NCI-H1930 (cell line): ENCODE measurements at regions not wholly inside any gene's neighbourhood (a gene's known extent, or its start where the extent isn't known, plus 50 kb on each side); places are given as distances from the start of the nearest gene placed in this dataset.

ENCODE experiments used
- DNase-seq, 2 experiments: peaks; one replicate each; lab custom pipeline; 2025; lab: John Stamatoyannopoulos, UW

- DNase-seq: no peak
Measured at GRCh38 chr3:22475665-22476240, 724.7 kb upstream of the ZNF385D start.

GRCh38 chr3:22476976-22477375 lies 726.0 kb upstream of the ZNF385D start:
- no peak for DNase-seq

GRCh38 chr3:22485954-22486353 lies 717.2 kb upstream of the UBE2E2 start:
- DNase-seq: no peak

GRCh38 chr3:22490747-22491146 lies 712.4 kb upstream of the UBE2E2 start:
- DNase-seq: no peak

GRCh38 chr3:22491344-22491743 lies 711.8 kb upstream of the UBE2E2 start:
- no peak for DNase-seq

- no peak for DNase-seq
Measured at GRCh38 chr3:22492342-22492741, 710.8 kb upstream of the UBE2E2 start.

GRCh38 chr3:22495241-22495640 lies 707.9 kb upstream of the UBE2E2 start:
- no peak for DNase-seq

- DNase-seq: no peak
Measured at GRCh38 chr3:22495791-22496190, 707.3 kb upstream of the UBE2E2 start.

- DNase-seq: no peak
Measured at GRCh38 chr3:22496641-22497040, 706.5 kb upstream of the UBE2E2 start.

- DNase-seq: no peak
Measured at GRCh38 chr3:22506871-22507270, 696.3 kb upstream of the UBE2E2 start.

GRCh38 chr3:22507709-22508108 lies 695.4 kb upstream of the UBE2E2 start:
- no peak for DNase-seq

GRCh38 chr3:22523925-22524324 lies 679.2 kb upstream of the UBE2E2 start:
- no peak for DNase-seq

- no peak for DNase-seq
Measured at GRCh38 chr3:22526266-22526837, 676.8 kb upstream of the UBE2E2 start.

GRCh38 chr3:22536541-22536940 lies 666.6 kb upstream of the UBE2E2 start:
- DNase-seq: no peak

- DNase-seq: no peak
Measured at GRCh38 chr3:22537560-22537959, 665.6 kb upstream of the UBE2E2 start.

- no peak for DNase-seq
Measured at GRCh38 chr3:22542311-22542710, 660.8 kb upstream of the UBE2E2 start.

GRCh38 chr3:22555753-22556435 lies 647.2 kb upstream of the UBE2E2 start:
- DNase-seq: no peak

GRCh38 chr3:22565393-22565792 lies 637.7 kb upstream of the UBE2E2 start:
- DNase-seq: no peak

GRCh38 chr3:22568285-22568684 lies 634.8 kb upstream of the UBE2E2 start:
- no peak for DNase-seq

- no peak for DNase-seq
Measured at GRCh38 chr3:22569570-22569969, 633.6 kb upstream of the UBE2E2 start.

- no peak for DNase-seq
Measured at GRCh38 chr3:22581007-22581406, 622.1 kb upstream of the UBE2E2 start.

- DNase-seq: no peak
Measured at GRCh38 chr3:22582266-22582665, 620.9 kb upstream of the UBE2E2 start.

GRCh38 chr3:22585504-22585903 lies 617.6 kb upstream of the UBE2E2 start:
- DNase-seq: no peak

- DNase-seq: no peak
Measured at GRCh38 chr3:22585911-22586310, 617.2 kb upstream of the UBE2E2 start.
